GM12878 (cell line): ENCODE measurements at regions not wholly inside any gene's neighbourhood (a gene's known extent, or its start where the extent isn't known, plus 50 kb on each side); places are given as distances from the start of the nearest gene placed in this dataset.

Source experiments
- ATAC-seq: fragments of 200-7000 bp; cut with Tn5 transposase; 3 replicates; pipeline ENCODE4 v1.9.1; 2020; ENCODE audit warnings: mild to moderate bottlenecking, moderate library complexity
- BruUV-seq: library from RNA; stranded (reverse); fragments of 400-500 nt; replicated peaks from 2 replicates; lab custom pipeline; 2021; lab: Mats Ljungman, UMichigan
- CTCF ChIA-PET: fragments of 300-600 bp; sonication (Branson Sonifier 250); formaldehyde crosslinking; extraction: SDS; loops from one replicate; lab custom pipeline; 2021; ENCODE audit warnings: inconsistent platforms; lab: Yijun Ruan, JAX
- POLR2A ChIA-PET: fragments of 350-600 bp; formaldehyde crosslinking; extraction: SDS; loops from one replicate; lab custom pipeline; 2021; ENCODE audit warnings: inconsistent platforms; lab: Charles Lee
- RAD21 ChIA-PET: fragments of 300-600 bp; sonication (Branson Sonifier 250); formaldehyde crosslinking; loops from one replicate; lab custom pipeline; 2023; ENCODE audit warnings: antibody characterized with exemption; ENCODE audit not compliant: unreplicated experiment; lab: Charles Lee
- SMC1A ChIA-PET: fragments of 300-600 bp; sonication (Branson Sonifier 250); formaldehyde crosslinking; loops from one replicate; lab custom pipeline; 2023; ENCODE audit not compliant: unreplicated experiment, uncharacterized antibody; lab: Charles Lee
- DNase-seq: peaks from one replicate; pipeline ENCODE4 v3.0.0-alpha.2; 2011; ENCODE audit warnings: low read depth, low spot score
- FAIRE-seq: peaks from 3 replicates; lab custom pipeline; 2011; peaks lifted over from hg19 to GRCh38; lab: Jason Lieb, UNC
- H2AFZ ChIP-seq: 2 replicates; pipeline ENCODE4 v1.6.0; 2011; ENCODE audit warnings: low read depth, low read length, control low read depth; ENCODE audit not compliant: control insufficient read depth
- H3K27ac ChIP-seq: 2 replicates; pipeline ENCODE4 v1.5.1; 2011; ENCODE audit warnings: control low read depth; ENCODE audit not compliant: control insufficient read depth, insufficient read depth
- H3K27me3 ChIP-seq, 2 experiments: replicated peaks in 1 of 2; 2 replicates each; pipeline versions ENCODE4 v1.6.0 to v1.6.1; 2011; ENCODE audit warnings: low read length in 1 of 2; ENCODE audit not compliant: control insufficient read depth in 2 of 2, insufficient read depth in 2 of 2
- H3K36me3 ChIP-seq, 2 experiments: 2 replicates each; pipeline ENCODE4 v1.5.1; 2011; ENCODE audit warnings: low read length in 1 of 2; ENCODE audit not compliant: control insufficient read depth in 2 of 2, insufficient read depth in 2 of 2
- H3K4me1 ChIP-seq: 2 replicates; pipeline ENCODE4 v1.6.1; 2011; ENCODE audit warnings: mild to moderate bottlenecking, low read length, moderate library complexity, mixed read lengths; ENCODE audit not compliant: control insufficient read depth, insufficient read depth
- H3K4me2 ChIP-seq: 2 replicates; pipeline ENCODE4 v1.6.0; 2011; ENCODE audit warnings: control low read depth; ENCODE audit not compliant: control insufficient read depth, insufficient read depth
- H3K4me3 ChIP-seq: fragments of 200-600 bp; sonication (generic); 2 replicates; pipeline ENCODE4 v1.5.1; 2016
- H3K79me2 ChIP-seq: 2 replicates; pipeline ENCODE4 v1.6.0; 2011; ENCODE audit warnings: low read length; ENCODE audit not compliant: control insufficient read depth, insufficient read depth
- H3K9ac ChIP-seq: 2 replicates; pipeline ENCODE4 v1.8.0; 2011; ENCODE audit warnings: low read length, control low read depth, mixed read lengths; ENCODE audit not compliant: control insufficient read depth, insufficient read depth
- H3K9me3 ChIP-seq: replicated peaks from 3 replicates; pipeline ENCODE4 v1.5.1; 2011; ENCODE audit warnings: mild to moderate bottlenecking, low read length; ENCODE audit not compliant: control insufficient read depth, insufficient read depth
- H4K20me1 ChIP-seq: 2 replicates; pipeline ENCODE4 v1.6.0; 2011; ENCODE audit not compliant: control insufficient read depth, insufficient read depth
- BHLHE40 ChIP-seq, 2 experiments: fragments of 450-650 bp in 1 of 2; IDR thresholded peaks; 2 replicates each; pipeline ENCODE4 v1.6.1; 2011 to 2017; ENCODE audit warnings: low read depth in 2 of 2, borderline replicate concordance in 1 of 2, improper control_type of control experiment in 1 of 2, low read length in 1 of 2, mild to moderate bottlenecking in 1 of 2
- CREM ChIP-seq: IDR thresholded peaks from 2 replicates; pipeline ENCODE4 v1.6.1; 2014; ENCODE audit warnings: antibody characterized with exemption, low read depth
- CTCF ChIP-seq, 3 experiments: IDR thresholded peaks in 2 of 3; conservative IDR thresholded peaks in 1 of 3; 2 replicates each; pipeline ENCODE4 v1.5.1; 2011; ENCODE audit warnings: low read depth in 3 of 3, low read length in 3 of 3, mild to moderate bottlenecking in 3 of 3, control low read depth in 2 of 3, moderate library complexity in 2 of 3, inconsistent platforms in 1 of 3, mixed read lengths in 1 of 3; ENCODE audit not compliant: control insufficient read depth in 2 of 3, insufficient read depth in 1 of 3; ENCODE audit errors: extremely low read depth in 1 of 3
- IRF4 ChIP-seq: IDR thresholded peaks from 2 replicates; pipeline ENCODE4 v1.6.1; 2011; ENCODE audit warnings: low read depth, low read length
- LARP7 ChIP-seq: fragments of 450-650 bp; IDR thresholded peaks from 2 replicates; pipeline ENCODE4 v1.6.1; 2017; ENCODE audit warnings: mild to moderate bottlenecking
- MXI1 ChIP-seq: fragments of 150-350 bp; IDR thresholded peaks from 2 replicates; pipeline ENCODE4 v1.6.1; 2011; ENCODE audit warnings: low read depth, mild to moderate bottlenecking, inconsistent platforms, low read length, improper control_type of control experiment
- PAX5 ChIP-seq: IDR thresholded peaks from 2 replicates; pipeline ENCODE4 v1.6.1; 2011; ENCODE audit warnings: low read depth, low read length, borderline replicate concordance
- SIN3A ChIP-seq: IDR thresholded peaks from 2 replicates; pipeline ENCODE4 v1.6.1; 2012; ENCODE audit warnings: low read depth, low read length, improper control_type of control experiment
- SMAD5 ChIP-seq: IDR thresholded peaks from 2 replicates; pipeline ENCODE4 v1.6.1; 2016; ENCODE audit warnings: antibody characterized with exemption, low read depth
- SMARCA5 ChIP-seq: fragments of 450-650 bp; IDR thresholded peaks from 2 replicates; pipeline ENCODE4 v1.6.1; 2017; ENCODE audit warnings: mild to moderate bottlenecking
- ZZZ3 ChIP-seq: IDR thresholded peaks from 2 replicates; pipeline ENCODE4 v1.6.1; 2011; ENCODE audit warnings: low read depth; ENCODE audit not compliant: control insufficient read depth, insufficient read length
- WGBS: methylation state at CpG from one replicate; pipeline ENCODE4 v1.1.6; 2016; ENCODE audit warnings: low lambda C conversion rate; ENCODE audit not compliant: insufficient replicate concordance, insufficient coverage; ENCODE audit errors: missing lambda C conversion rate; 5-methylcytosine and 5-hydroxymethylcytosine counted together
- in situ Hi-C: fragments of 300-500 bp; cut with MboI; formaldehyde crosslinking; loops from 9 replicates; pipeline ENCODE4 v1.14.3; 2018; ENCODE audit warnings: mixed read lengths
- intact Hi-C: fragments of 100-400 bp; cut with micrococcal nuclease; formaldehyde crosslinking; loops from one replicate; pipeline ENCODE4 v1.14.2; 2022; ENCODE audit not compliant: unreplicated experiment
- TF ChIP-seq, protein P1 (sequence below): fragments of 450-650 bp; formaldehyde crosslinking; IDR thresholded peaks from 2 replicates; pipeline ENCODE4 v1.5.0; 2022; ENCODE audit warnings: mild to moderate bottlenecking, missing genetic modification characterization

DNA sequence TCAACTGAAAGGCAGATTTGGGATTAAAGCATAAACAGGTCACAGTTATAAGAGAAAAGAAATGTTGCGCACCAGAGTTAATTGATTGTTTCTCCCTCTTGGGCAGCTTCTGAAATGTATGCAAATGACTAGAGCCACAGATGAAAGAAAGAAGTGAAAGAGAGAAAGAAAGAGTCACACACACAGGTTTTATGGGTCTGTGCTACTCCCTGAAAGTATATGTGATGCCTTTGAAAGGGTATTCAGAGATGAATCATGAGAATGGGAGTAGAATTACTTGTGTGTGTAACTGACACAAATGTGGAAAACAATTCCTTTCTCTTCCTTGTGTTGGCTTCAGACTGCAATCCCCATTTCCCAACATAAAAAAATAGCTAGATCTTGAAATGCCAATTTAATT lies 196.9 kb downstream of the FOXA2 start (continued):
- TF ChIP-seq, protein P1, sequence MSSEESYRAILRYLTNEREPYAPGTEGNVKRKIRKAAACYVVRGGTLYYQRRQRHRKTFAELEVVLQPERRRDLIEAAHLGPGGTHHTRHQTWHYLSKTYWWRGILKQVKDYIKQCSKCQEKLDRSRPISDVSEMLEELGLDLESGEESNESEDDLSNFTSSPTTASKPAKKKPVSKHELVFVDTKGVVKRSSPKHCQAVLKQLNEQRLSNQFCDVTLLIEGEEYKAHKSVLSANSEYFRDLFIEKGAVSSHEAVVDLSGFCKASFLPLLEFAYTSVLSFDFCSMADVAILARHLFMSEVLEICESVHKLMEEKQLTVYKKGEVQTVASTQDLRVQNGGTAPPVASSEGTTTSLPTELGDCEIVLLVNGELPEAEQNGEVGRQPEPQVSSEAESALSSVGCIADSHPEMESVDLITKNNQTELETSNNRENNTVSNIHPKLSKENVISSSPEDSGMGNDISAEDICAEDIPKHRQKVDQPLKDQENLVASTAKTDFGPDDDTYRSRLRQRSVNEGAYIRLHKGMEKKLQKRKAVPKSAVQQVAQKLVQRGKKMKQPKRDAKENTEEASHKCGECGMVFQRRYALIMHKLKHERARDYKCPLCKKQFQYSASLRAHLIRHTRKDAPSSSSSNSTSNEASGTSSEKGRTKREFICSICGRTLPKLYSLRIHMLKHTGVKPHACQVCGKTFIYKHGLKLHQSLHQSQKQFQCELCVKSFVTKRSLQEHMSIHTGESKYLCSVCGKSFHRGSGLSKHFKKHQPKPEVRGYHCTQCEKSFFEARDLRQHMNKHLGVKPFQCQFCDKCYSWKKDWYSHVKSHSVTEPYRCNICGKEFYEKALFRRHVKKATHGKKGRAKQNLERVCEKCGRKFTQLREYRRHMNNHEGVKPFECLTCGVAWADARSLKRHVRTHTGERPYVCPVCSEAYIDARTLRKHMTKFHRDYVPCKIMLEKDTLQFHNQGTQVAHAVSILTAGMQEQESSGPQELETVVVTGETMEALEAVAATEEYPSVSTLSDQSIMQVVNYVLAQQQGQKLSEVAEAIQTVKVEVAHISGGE, result no peak
- TF ChIP-seq SIN3A, result no peak
- TF ChIP-seq BHLHE40 (IDR thresholded peaks at IDR 0.05; ENCODE audit: borderline replicate concordance in 1 of 2, low read depth in 2 of 2, low read length in 1 of 2), result no peak

DNA sequence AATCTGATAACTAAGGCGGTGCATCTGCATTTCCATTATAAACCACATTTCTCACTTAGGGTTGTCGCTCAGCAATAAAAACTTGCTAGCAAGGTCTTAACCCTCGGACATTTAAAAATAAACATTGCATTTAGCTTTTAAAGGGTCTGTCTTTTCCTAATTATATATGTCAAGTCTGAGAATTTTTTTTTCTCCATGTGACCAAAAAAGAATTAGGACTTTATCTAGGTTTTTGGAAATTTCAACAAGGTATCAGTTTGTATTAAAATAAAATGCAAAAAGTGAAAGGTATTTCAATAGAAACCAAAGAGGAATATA lies 198.1 kb downstream of the FOXA2 start:
- SMC1A ChIA-PET, result no interaction called here
- in situ Hi-C loops, result no loop called here
- Histone ChIP-seq H2AFZ (no peak overlapping the region), H3K79me2 (no peaks in the 10 kb centered on the region), H3K4me2 (no peak overlapping the region), H4K20me1 (no peaks in the 10 kb centered on the region), H3K27me3 (no peaks in the 10 kb centered on the region), H3K36me3 (no peaks in the 10 kb centered on the region), H3K9me3 (no peaks in the 10 kb centered on the region)
- CTCF ChIA-PET, result no interaction called here
- POLR2A ChIA-PET, result no interaction called here
- no peak for ATAC-seq
- no TSS peak for BruUV-seq
- FAIRE-seq, result no peak
- intact Hi-C loops, result no loop called here
- TF ChIP-seq PAX5 (no peak), CTCF (IDR thresholded peaks at IDR 0.05 in 2 of 3, conservative IDR thresholded peaks at IDR 0.05 in 1 of 3; ENCODE audit: control insufficient read depth in 2 of 3, extremely low read depth in 1 of 3, insufficient read depth in 1 of 3, low read depth in 3 of 3, low read length in 3 of 3) (no peak), IRF4 (no peak), LARP7 (no peak), SMARCA5 (no peak), SMAD5 (no peak), ZZZ3 (no peak), CREM (no peak), MXI1 (no peak)
- TF ChIP-seq, protein P1, result no peak
- TF ChIP-seq, all 136 proteins: peak for 0
- no peak overlapping the region for H3K27ac ChIP-seq
- H3K4me3 ChIP-seq, result no peak overlapping the region
- no peak for DNase-seq
- 64% methylated on average over 3 of the region's 3 CpGs for WGBS
- no peaks in the 10 kb centered on the region for H3K4me1 ChIP-seq
- H3K9ac ChIP-seq, result no peak overlapping the region
- RAD21 ChIA-PET, result no interaction called here
